ENCODE measurements at regions not wholly inside any gene's neighbourhood (a gene's known extent, or its start where the extent isn't known, plus 50 kb on each side); places are given as distances from the start of the nearest gene placed in this dataset.

DNA sequence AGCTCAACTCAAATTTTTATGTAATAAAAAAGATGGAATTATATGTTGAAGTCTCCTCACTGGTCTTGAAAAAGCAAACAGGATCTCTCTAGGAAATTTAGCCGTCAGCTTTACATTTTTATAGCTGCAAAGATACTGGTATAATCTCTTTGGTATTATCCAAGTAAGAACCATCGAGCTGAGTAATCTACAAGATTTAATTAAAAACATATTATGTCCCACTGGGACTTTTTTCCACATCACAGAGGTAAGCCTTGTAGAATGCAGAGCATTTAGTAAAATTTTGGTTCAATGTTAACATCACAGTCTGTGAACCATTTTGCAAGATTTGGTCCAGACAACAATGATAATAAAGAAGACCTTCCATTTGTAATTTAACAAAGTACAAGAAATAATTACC lies 162.6 kb upstream of the SLC39A10 start:
- no peak for TF ChIP-seq CTCF (IDR thresholded peaks at IDR 0.05; ENCODE audit: borderline replicate concordance, extremely low read depth, insufficient read depth)
- DNase-seq (no peak), FAIRE-seq (no peak)
- no peak overlapping the region for H3K4me3 ChIP-seq (ENCODE audit: low read length in 3 of 3)
- no peaks in the 10 kb centered on the region for H3K36me3 ChIP-seq (ENCODE audit: control insufficient read depth in 2 of 3, insufficient read depth in 3 of 3, low read length in 3 of 3)
- intact Hi-C loops (cut with DNase I) = no loop called here
- no peak overlapping the region for H3K27ac ChIP-seq (ENCODE audit: low read depth in 2 of 2, low read length in 2 of 2)
- H3K27me3 ChIP-seq (ENCODE audit: control insufficient read depth, insufficient read depth, low read length) = no peaks in the 10 kb centered on the region
- no peaks in the 10 kb centered on the region for H3K9me3 ChIP-seq (ENCODE audit: control insufficient read depth in 2 of 3, insufficient read depth in 1 of 3, low read length in 3 of 3)
- no peak overlapping the region for H3K9ac ChIP-seq (ENCODE audit: low read length in 3 of 3)
- H3K4me1 ChIP-seq (ENCODE audit: control insufficient read depth in 2 of 3, insufficient read depth in 2 of 3, low read depth in 1 of 3, low read length in 3 of 3) = no peaks in the 10 kb centered on the region

GRCh38 chr2:195493416-195493815 lies 163.6 kb upstream of the SLC39A10 start:
- no peak for DNase-seq
- no peak overlapping the region for H3K9ac ChIP-seq (ENCODE audit: low read length in 3 of 3)
- H3K27me3 ChIP-seq (ENCODE audit: control insufficient read depth, insufficient read depth, low read length) = no peaks in the 10 kb centered on the region
- intact Hi-C loops (cut with DNase I) = no loop called here
- H3K9me3 ChIP-seq (ENCODE audit: control insufficient read depth in 2 of 3, insufficient read depth in 1 of 3, low read length in 3 of 3) = no peaks in the 10 kb centered on the region
- H3K4me1 ChIP-seq (ENCODE audit: control insufficient read depth in 2 of 3, insufficient read depth in 2 of 3, low read depth in 1 of 3, low read length in 3 of 3) = no peaks in the 10 kb centered on the region
- no peak for FAIRE-seq
- H3K27ac ChIP-seq (ENCODE audit: low read depth in 2 of 2, low read length in 2 of 2) = no peak overlapping the region
- H3K36me3 ChIP-seq (ENCODE audit: control insufficient read depth in 2 of 3, insufficient read depth in 3 of 3, low read length in 3 of 3) = no peaks in the 10 kb centered on the region
- no peak for TF ChIP-seq CTCF (IDR thresholded peaks at IDR 0.05; ENCODE audit: borderline replicate concordance, extremely low read depth, insufficient read depth)
- H3K4me3 ChIP-seq (ENCODE audit: low read length in 3 of 3) = no peak overlapping the region

- Histone ChIP-seq H3K9ac (ENCODE audit: low read length in 3 of 3) (no peak overlapping the region), H3K9me3 (ENCODE audit: control insufficient read depth in 2 of 3, insufficient read depth in 1 of 3, low read length in 3 of 3) (no peaks in the 10 kb centered on the region), H3K4me3 (ENCODE audit: low read length in 3 of 3) (no peak overlapping the region), H3K27me3 (ENCODE audit: control insufficient read depth, insufficient read depth, low read length) (no peaks in the 10 kb centered on the region), H3K4me1 (ENCODE audit: control insufficient read depth in 2 of 3, insufficient read depth in 2 of 3, low read depth in 1 of 3, low read length in 3 of 3) (no peaks in the 10 kb centered on the region), H3K27ac (ENCODE audit: low read depth in 2 of 2, low read length in 2 of 2) (no peak overlapping the region), H3K36me3 (ENCODE audit: control insufficient read depth in 2 of 3, insufficient read depth in 3 of 3, low read length in 3 of 3) (no peaks in the 10 kb centered on the region)
- no peak for FAIRE-seq
- TF ChIP-seq CTCF (IDR thresholded peaks at IDR 0.05; ENCODE audit: borderline replicate concordance, extremely low read depth, insufficient read depth) = no peak
- intact Hi-C loops (cut with DNase I) = no loop called here
- no peak for DNase-seq
Measured at GRCh38 chr2:195490319-195490718, 166.7 kb upstream of the SLC39A10 start.

DNA sequence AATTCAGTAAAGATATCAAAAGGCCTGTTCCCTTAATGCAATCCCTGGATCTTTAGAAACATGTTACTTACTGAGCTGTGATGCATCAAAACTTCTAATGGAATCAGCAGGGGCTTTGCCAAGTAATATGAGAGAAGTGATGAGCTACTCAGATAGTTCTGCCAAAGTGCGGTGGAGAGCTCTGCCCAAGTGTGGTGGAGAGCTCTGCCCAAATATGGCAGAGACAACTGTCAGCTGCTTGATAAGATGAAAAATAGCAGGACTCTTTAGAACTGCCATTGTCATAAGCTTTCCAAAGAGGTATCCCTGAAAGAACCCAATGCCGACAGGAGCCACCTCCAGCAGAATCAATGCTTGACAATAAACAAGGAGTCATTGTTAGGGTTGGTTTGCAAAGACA lies 167.9 kb upstream of the SLC39A10 start:
- H3K4me1 ChIP-seq (ENCODE audit: control insufficient read depth in 2 of 3, insufficient read depth in 2 of 3, low read depth in 1 of 3, low read length in 3 of 3) = no peaks in the 10 kb centered on the region
- no peak for TF ChIP-seq CTCF (IDR thresholded peaks at IDR 0.05; ENCODE audit: borderline replicate concordance, extremely low read depth, insufficient read depth)
- H3K4me3 ChIP-seq (ENCODE audit: low read length in 3 of 3) = no peak overlapping the region
- H3K9me3 ChIP-seq (ENCODE audit: control insufficient read depth in 2 of 3, insufficient read depth in 1 of 3, low read length in 3 of 3) = no peaks in the 10 kb centered on the region
- DNase-seq (no peak), FAIRE-seq (no peak)
- no peaks in the 10 kb centered on the region for H3K27me3 ChIP-seq (ENCODE audit: control insufficient read depth, insufficient read depth, low read length)
- H3K36me3 ChIP-seq (ENCODE audit: control insufficient read depth in 2 of 3, insufficient read depth in 3 of 3, low read length in 3 of 3) = no peaks in the 10 kb centered on the region
- H3K9ac ChIP-seq (ENCODE audit: low read length in 3 of 3) = no peak overlapping the region
- intact Hi-C loops (cut with DNase I) = no loop called here
- no peak overlapping the region for H3K27ac ChIP-seq (ENCODE audit: low read depth in 2 of 2, low read length in 2 of 2)
